GM23248 (cell line): ENCODE measurements at regions not wholly inside any gene's neighbourhood (a gene's known extent, or its start where the extent isn't known, plus 50 kb on each side); places are given as distances from the start of the nearest gene placed in this dataset.

Experiments
- DNase-seq: peaks from one replicate; pipeline ENCODE4 v3.0.0-alpha.2; 2015
- H2AFZ ChIP-seq: fragments of 200-600 bp; sonication (generic); 2 replicates; pipeline ENCODE4 v1.6.1; 2016; ENCODE audit warnings: antibody characterized with exemption
- H3F3A ChIP-seq: fragments of 200-600 bp; sonication (generic); 2 replicates; pipeline ENCODE4 v1.6.1; 2016; ENCODE audit warnings: mild to moderate bottlenecking, antibody characterized with exemption, mixed run types; ENCODE audit not compliant: insufficient read depth
- H3K27ac ChIP-seq: fragments of 200-600 bp; sonication (generic); 2 replicates; pipeline ENCODE4 v1.5.1; 2016; ENCODE audit warnings: mild to moderate bottlenecking
- H3K27me3 ChIP-seq: fragments of 200-600 bp; sonication (generic); replicated peaks from 2 replicates; pipeline ENCODE4 v1.6.1; 2016; ENCODE audit warnings: mild to moderate bottlenecking; ENCODE audit not compliant: insufficient read depth
- H3K36me3 ChIP-seq: fragments of 200-600 bp; sonication (generic); 2 replicates; pipeline ENCODE4 v1.6.1; 2016; ENCODE audit warnings: low read depth, mild to moderate bottlenecking
- H3K4me1 ChIP-seq: fragments of 200-600 bp; sonication (generic); 2 replicates; pipeline ENCODE4 v1.6.1; 2016; ENCODE audit warnings: mild to moderate bottlenecking; ENCODE audit not compliant: insufficient read depth
- H3K4me2 ChIP-seq: fragments of 200-600 bp; sonication (generic); one replicate; pipeline ENCODE4 v1.6.1; 2016; ENCODE audit warnings: mild to moderate bottlenecking; ENCODE audit not compliant: unreplicated experiment
- H3K4me3 ChIP-seq: fragments of 200-600 bp; sonication (generic); 2 replicates; pipeline ENCODE4 v1.5.1; 2016; ENCODE audit warnings: mild to moderate bottlenecking
- H3K79me2 ChIP-seq: fragments of 200-600 bp; sonication (generic); 2 replicates; pipeline ENCODE4 v1.6.1; 2016; ENCODE audit warnings: mild to moderate bottlenecking; ENCODE audit not compliant: insufficient read depth
- H3K9ac ChIP-seq: fragments of 200-600 bp; sonication (generic); 2 replicates; pipeline ENCODE4 v1.6.1; 2016; ENCODE audit warnings: mild to moderate bottlenecking
- H3K9me2 ChIP-seq: fragments of 200-600 bp; sonication (generic); 2 replicates; pipeline ENCODE4 v1.6.1; 2016; ENCODE audit warnings: mixed run types, mild to moderate bottlenecking, moderate library complexity; ENCODE audit not compliant: insufficient read depth
- H3K9me3 ChIP-seq: fragments of 200-600 bp; sonication (generic); one replicate; pipeline ENCODE4 v1.6.1; 2017; ENCODE audit warnings: low read depth
- H4K20me1 ChIP-seq: fragments of 200-600 bp; sonication (generic); 2 replicates; pipeline ENCODE4 v1.6.0; 2016; ENCODE audit not compliant: insufficient read depth
- EZH2 ChIP-seq: fragments of 200-600 bp; sonication (generic); IDR thresholded peaks from 2 replicates; pipeline ENCODE4 v1.6.1; 2018; ENCODE audit warnings: antibody characterized with exemption, mild to moderate bottlenecking; ENCODE audit not compliant: insufficient read depth, poor library complexity, severe bottlenecking
- EZH2phosphoT487 ChIP-seq: fragments of 200-600 bp; sonication (generic); IDR thresholded peaks from 2 replicates; pipeline ENCODE4 v1.6.1; 2018; ENCODE audit warnings: antibody characterized with exemption, moderate library complexity, mild to moderate bottlenecking, low read depth; ENCODE audit not compliant: insufficient read depth
- WGBS, 2 experiments: methylation state at CpG; one replicate each; pipeline ENCODE4 v1.1.6; 2015 to 2017; ENCODE audit warnings: low lambda C conversion rate in 2 of 2, low coverage in 1 of 2; ENCODE audit errors: missing lambda C conversion rate in 2 of 2; 5-methylcytosine and 5-hydroxymethylcytosine counted together
- in situ Hi-C: fragments of 300-500 bp; cut with MboI; formaldehyde crosslinking; loops from 2 replicates; pipeline ENCODE4 v1.15.0; 2020

DNA sequence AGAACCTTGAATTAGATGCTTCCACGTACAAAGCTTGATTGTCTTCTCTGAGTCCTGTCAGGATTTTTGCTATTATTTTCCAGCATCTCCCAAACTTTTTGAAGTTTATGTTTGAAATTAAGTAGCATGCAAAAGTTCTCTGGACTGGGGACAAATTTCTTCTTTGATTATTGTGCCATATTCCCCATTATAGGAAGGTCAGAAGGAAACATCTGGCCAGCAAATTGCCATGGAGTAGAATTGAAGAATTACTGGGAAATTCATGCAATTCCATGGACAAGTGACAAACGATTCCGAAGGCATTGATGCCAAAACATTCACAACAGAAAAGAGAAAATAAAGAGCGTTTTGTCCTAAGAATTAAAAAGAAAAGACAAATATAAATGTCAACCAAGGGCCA lies 737.2 kb downstream of the CDH11 start:
- Histone ChIP-seq H3K79me2 (no peaks in the 10 kb centered on the region), H3K4me1 (no peaks in the 10 kb centered on the region), H2AFZ (no peak overlapping the region), H3K9me2 (no peaks in the 10 kb centered on the region), H3K27ac (no peak overlapping the region), H3K9me3 (no peaks in the 10 kb centered on the region), H3K4me3 (no peak overlapping the region), H3K36me3 (no peaks in the 10 kb centered on the region), H4K20me1 (no peaks in the 10 kb centered on the region), H3K27me3 (no peaks in the 10 kb centered on the region), H3K4me2 (no peak overlapping the region), H3F3A (no peaks in the 10 kb centered on the region), H3K9ac (no peak overlapping the region)
- DNase-seq = no peak
- in situ Hi-C loops = no loop called here
- WGBS, 2 experiments = 21 to 23% methylated on average over 4 of the region's 4 CpGs
- no peak for TF ChIP-seq EZH2
- TF ChIP-seq EZH2phosphoT487 = no peak

DNA sequence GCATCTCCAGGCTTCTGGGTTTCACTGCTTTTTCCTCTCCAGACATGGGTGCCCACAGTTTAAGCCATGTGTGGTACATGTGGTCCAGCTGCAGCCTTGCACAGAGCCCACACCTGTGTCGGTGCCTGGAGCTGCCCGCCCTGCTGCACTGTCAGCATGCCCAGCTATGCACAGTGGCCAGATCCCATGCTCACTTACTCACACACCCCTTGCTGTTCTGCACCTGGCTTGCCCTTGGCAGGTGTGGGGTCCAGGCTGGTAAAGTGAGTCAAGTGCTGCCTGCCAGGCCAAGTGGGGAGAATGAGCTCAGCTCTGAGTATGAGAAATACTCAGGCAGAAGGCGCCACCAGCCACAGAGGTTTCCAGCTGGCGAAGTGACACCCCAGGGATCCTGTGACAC lies 739.9 kb downstream of the CDH11 start:
- no peaks in the 10 kb centered on the region for H3K9me3 ChIP-seq
- H2AFZ ChIP-seq = no peak overlapping the region
- no peak overlapping the region for H3K4me2 ChIP-seq
- no peaks in the 10 kb centered on the region for H3K79me2 ChIP-seq
- H3K9me2 ChIP-seq = no peaks in the 10 kb centered on the region
- H3K36me3 ChIP-seq = no peaks in the 10 kb centered on the region
- no peak overlapping the region for H3K9ac ChIP-seq
- 79 to 81% methylated on average over 4 of the region's 4 CpGs for WGBS, 2 experiments
- no peak overlapping the region for H3K27ac ChIP-seq
- in situ Hi-C loops = no loop called here
- no peaks in the 10 kb centered on the region for H4K20me1 ChIP-seq
- no peak overlapping the region for H3K4me3 ChIP-seq
- TF ChIP-seq EZH2 = no peak
- no peak for TF ChIP-seq EZH2phosphoT487
- no peaks in the 10 kb centered on the region for H3F3A ChIP-seq
- DNase-seq = no peak
- no peaks in the 10 kb centered on the region for H3K4me1 ChIP-seq
- H3K27me3 ChIP-seq = no peaks in the 10 kb centered on the region

DNA sequence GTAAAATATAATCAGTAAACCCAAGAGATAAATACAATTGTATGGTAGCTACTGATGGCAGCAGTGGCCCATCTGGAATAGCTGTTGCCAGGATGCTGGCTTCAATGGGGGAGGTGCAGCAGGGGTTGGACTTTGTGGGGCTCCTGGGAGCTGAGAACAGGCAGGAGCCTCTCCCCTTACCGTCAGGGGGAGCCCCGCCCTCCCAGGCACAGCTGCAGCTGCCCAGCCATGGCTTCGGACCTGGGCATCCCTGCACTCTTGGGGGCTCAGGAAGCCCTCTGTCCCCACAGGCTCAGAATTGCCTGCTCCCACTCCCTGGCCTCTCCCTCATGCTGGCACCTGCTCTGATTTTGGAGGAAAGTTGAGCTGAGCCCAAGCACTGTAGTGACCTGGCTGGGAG lies 741.1 kb downstream of the CDH11 start:
- Histone ChIP-seq H3K9ac (no peak overlapping the region), H3K36me3 (no peaks in the 10 kb centered on the region), H3F3A (no peaks in the 10 kb centered on the region), H3K27me3 (no peaks in the 10 kb centered on the region), H3K4me1 (no peaks in the 10 kb centered on the region), H3K4me2 (no peak overlapping the region), H3K9me3 (no peaks in the 10 kb centered on the region), H4K20me1 (no peaks in the 10 kb centered on the region), H2AFZ (no peak overlapping the region), H3K9me2 (no peaks in the 10 kb centered on the region), H3K79me2 (no peaks in the 10 kb centered on the region), H3K27ac (no peak overlapping the region), H3K4me3 (no peak overlapping the region)
- in situ Hi-C loops = no loop called here
- no peak for DNase-seq
- TF ChIP-seq EZH2phosphoT487 (no peak), EZH2 (no peak)
- WGBS, 2 experiments = 66 to 94% methylated on average over 3 of the region's 3 CpGs

DNA sequence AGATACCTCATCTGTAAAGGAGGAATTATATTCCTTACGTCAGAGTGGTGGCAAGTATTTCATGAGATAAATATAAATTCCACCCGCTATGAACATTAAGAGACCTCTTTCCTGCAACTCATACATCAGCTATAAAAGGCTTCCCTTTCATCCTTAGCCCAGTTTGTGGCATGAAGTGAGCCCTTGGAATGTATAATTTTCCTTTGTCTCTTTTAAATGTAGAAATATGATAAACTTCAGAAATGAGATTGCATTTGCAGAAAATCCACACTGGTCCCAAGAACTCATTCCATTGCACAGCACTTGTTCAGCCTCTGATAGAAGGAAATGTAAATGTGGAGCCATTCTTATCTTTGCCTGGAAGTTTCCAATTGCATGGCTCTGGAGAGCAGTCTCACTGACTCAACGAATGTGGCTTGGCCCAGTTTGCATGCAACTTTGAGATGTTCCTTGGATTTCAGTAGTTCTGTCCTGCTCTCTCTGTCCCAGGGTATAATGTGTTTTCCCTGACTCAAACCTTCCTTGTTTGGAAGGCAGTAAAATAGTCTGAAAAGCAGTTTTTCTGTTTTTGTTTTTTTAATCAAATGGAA lies 746.4 kb downstream of the CDH11 start:
- no peaks in the 10 kb centered on the region for H3K36me3 ChIP-seq
- in situ Hi-C loops = no loop called here
- no peaks in the 10 kb centered on the region for H3K9me3 ChIP-seq
- H3K9me2 ChIP-seq = no peaks in the 10 kb centered on the region
- peak; percentile 60 for DNase-seq
- H3K27ac ChIP-seq = no peak overlapping the region
- H3K4me1 ChIP-seq = peaks cover 6% of the 10 kb centered on the region; the same call in 1 of the 2 replicates
- TF ChIP-seq EZH2 (no peak), EZH2phosphoT487 (no peak)
- no peaks in the 10 kb centered on the region for H4K20me1 ChIP-seq
- no peak overlapping the region for H3K4me3 ChIP-seq
- H3K79me2 ChIP-seq = no peaks in the 10 kb centered on the region
- no peak overlapping the region for H3K4me2 ChIP-seq
- H3F3A ChIP-seq = no peaks in the 10 kb centered on the region
- H3K9ac ChIP-seq = no peak overlapping the region
- no peak overlapping the region for H2AFZ ChIP-seq
- WGBS, 2 experiments = 43 to 48% methylated on average over 3 of the region's 3 CpGs
- no peaks in the 10 kb centered on the region for H3K27me3 ChIP-seq

DNA sequence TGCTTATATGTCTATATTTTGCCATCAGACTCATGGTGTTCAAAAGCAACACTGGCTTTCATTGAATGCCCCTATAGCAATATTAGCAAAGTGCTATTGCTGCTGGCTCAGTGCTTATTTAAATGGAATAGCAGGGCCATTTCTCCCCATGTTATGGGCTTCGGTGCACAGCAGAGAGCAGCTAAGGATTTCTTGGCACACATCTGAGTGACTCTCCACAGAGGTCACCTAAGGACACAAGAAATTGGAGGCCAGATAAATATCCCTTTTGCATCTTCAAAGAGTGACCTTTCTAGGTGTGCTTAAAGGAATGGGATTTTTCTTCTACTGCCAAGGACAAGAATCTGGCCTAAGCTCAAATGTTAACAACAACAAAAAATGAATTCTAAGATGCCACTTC lies 751.8 kb downstream of the CDH11 start:
- Histone ChIP-seq H3K4me3 (no peak overlapping the region), H3K9me2 (no peaks in the 10 kb centered on the region; the same call in 1 of the 2 replicates), H3F3A (peaks cover 9% of the 10 kb centered on the region), H3K4me2 (no peak overlapping the region), H3K9ac (no peak overlapping the region), H3K27me3 (no peaks in the 10 kb centered on the region), H3K36me3 (no peaks in the 10 kb centered on the region), H3K4me1 (peaks cover 19% of the 10 kb centered on the region), H3K27ac (no peak overlapping the region), H3K79me2 (no peaks in the 10 kb centered on the region), H4K20me1 (no peaks in the 10 kb centered on the region), H3K9me3 (no peaks in the 10 kb centered on the region), H2AFZ (no peak overlapping the region)
- WGBS, 2 experiments = 37 to 50% methylated on average over 1 of the region's 1 CpG
- DNase-seq = no peak
- no peak for TF ChIP-seq EZH2
- TF ChIP-seq EZH2phosphoT487 = no peak
- in situ Hi-C loops = no loop called here
